ENCODE measurements at regions not wholly inside any gene's neighbourhood (a gene's known extent, or its start where the extent isn't known, plus 50 kb on each side); places are given as distances from the start of the nearest gene placed in this dataset.

DNA sequence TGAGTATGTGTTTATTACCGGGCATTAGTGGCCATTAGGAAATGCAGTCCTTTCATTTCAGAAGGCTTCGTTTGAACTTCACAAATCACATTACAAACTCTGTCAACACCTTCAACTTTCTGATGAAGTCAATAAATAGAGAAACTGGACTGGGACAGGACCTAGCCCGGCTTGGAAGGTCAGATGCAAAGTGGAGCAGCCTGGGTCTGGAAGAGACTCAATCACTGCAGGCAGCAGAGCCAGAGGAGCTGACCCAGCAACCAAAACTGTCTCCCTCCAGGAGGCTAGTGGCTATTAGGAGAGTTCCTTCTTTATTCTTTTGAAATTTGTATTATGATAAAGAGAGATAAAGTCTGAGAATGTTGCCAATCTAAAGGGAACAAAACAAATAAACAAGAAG is 167.2 kb upstream of the SPOPL start:
- TF ChIP-seq, protein P1, sequence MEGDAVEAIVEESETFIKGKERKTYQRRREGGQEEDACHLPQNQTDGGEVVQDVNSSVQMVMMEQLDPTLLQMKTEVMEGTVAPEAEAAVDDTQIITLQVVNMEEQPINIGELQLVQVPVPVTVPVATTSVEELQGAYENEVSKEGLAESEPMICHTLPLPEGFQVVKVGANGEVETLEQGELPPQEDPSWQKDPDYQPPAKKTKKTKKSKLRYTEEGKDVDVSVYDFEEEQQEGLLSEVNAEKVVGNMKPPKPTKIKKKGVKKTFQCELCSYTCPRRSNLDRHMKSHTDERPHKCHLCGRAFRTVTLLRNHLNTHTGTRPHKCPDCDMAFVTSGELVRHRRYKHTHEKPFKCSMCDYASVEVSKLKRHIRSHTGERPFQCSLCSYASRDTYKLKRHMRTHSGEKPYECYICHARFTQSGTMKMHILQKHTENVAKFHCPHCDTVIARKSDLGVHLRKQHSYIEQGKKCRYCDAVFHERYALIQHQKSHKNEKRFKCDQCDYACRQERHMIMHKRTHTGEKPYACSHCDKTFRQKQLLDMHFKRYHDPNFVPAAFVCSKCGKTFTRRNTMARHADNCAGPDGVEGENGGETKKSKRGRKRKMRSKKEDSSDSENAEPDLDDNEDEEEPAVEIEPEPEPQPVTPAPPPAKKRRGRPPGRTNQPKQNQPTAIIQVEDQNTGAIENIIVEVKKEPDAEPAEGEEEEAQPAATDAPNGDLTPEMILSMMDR (IDR thresholded peaks at IDR 0.05): no peak
- no peak for TF ChIP-seq POLR2AphosphoS5 (IDR thresholded peaks at IDR 0.05)

All from esophagus muscularis mucosa (tissue), 3 donors.